GM19193 (cell line): ENCODE measurements at regions not wholly inside any gene's neighbourhood (a gene's known extent, or its start where the extent isn't known, plus 50 kb on each side); places are given as distances from the start of the nearest gene placed in this dataset.

Experiments
- POLR2A ChIP-seq: IDR thresholded peaks from 4 replicates; pipeline ENCODE4 v1.6.1; 2011; ENCODE audit not compliant: insufficient read depth, insufficient read length; ENCODE audit errors: extremely low read depth

DNA sequence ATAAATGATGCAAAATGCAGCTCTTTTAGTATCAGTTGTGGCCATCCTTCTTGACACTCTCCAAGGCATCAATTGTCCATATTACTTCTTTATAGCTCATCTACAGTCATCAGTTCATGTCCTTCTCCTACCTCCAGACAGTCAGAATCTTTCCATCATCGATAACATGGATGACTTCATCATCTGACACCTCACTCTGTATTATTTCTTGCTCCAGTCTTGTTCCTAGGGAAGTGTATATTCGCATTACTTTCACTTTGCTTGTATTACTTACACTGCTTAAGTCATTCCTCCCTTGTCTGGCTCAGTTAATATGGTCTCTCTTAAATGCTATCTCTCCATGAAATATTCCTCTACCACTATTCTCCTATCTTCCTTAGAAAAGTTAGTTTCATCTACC, 999.1 kb upstream of the SLC10A2 start:
- no peak for TF ChIP-seq POLR2A

DNA sequence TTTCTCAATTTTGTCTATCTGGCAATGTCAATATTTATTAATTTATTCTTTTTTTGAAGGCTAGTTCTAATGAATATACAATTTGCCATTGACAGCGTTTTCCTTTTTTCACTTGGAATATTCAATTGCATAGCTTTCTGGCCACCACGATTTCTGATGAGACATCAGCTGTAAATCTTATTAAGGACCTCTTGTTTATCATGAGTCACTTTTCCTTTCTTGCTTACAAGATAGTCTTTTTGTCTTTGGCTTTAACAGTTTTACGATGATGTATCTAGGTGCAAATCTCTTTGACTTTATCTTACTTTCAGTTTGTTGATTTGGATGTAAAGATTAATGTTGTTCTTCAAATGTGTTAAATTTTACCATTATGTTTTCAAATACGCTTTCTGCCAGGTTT, 991.6 kb upstream of the SLC10A2 start:
- TF ChIP-seq POLR2A: no peak

DNA sequence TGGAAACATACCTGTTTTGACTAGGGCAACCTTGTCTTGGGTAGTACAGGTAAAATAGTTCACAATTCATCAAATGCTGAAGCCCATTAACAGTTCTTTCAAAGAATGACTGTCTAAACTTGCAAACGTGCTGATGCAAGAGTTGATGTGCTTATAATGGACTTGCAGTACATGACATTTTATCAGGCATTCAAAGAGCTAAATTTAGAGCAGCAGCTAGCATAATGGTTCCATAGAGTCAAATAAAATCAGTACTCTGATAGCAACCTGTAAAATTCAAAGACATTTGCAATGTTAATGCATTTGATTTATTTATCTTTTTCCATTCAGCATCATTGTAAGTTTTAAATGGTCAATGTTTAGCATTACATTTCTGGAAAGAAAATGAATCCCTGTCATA, 979.7 kb upstream of the SLC10A2 start:
- TF ChIP-seq POLR2A: no peak

DNA sequence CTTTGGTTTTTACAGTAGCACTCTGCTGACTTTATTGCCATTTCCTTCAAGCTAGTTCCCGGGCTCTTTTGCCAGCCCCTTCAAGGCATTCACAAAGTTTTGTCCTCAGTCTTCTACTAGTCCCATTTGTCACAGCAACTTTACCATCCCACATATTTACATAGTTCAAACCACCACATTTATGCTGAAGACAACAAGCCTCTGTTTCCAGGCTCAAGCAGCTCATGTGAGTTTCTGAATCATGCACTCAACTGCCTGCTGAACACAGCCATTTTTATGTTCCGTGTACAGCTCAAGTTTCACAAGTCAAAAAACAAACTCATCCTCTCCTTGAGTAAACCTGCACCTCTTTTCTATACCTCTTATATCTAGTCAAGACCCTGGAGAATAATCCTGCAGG, 977.0 kb upstream of the SLC10A2 start:
- no peak for TF ChIP-seq POLR2A

DNA sequence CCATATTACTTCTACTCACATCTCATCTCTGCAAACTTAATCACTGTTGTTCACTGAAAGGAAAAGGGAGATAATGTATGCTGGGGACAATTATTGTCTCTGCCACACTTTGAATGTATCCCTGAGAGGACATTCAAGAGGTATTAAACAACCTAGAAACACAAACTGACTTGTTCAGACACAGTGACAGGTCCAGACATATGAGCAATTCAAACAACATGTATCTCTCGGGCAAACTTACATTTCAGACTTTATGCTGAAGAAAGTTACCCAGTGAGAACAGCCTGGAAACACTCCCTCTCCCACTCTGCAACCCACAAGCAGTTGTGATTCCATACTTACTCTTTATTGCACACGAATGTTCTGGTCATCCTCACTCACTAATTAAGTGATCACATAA, 968.7 kb upstream of the SLC10A2 start:
- no peak for TF ChIP-seq POLR2A

DNA sequence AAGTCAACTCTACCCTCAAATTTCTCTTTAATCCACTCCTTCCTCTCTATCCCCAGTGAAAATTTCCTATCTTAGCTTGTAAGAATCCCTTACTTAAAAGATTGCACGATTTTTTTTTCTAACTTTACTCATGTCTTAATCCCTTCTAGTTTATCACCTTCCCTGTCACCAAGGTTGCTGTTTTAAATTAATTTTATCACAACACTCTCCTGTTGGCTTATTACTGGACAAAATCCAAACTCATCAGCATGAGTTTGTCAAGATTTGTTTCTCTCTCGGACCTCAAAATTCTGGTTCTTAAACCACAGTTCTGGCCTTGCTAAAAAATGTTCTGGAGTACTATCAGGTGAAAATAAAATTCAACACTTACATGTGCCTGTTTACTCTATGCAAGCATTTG, 959.1 kb upstream of the SLC10A2 start:
- no peak for TF ChIP-seq POLR2A

DNA sequence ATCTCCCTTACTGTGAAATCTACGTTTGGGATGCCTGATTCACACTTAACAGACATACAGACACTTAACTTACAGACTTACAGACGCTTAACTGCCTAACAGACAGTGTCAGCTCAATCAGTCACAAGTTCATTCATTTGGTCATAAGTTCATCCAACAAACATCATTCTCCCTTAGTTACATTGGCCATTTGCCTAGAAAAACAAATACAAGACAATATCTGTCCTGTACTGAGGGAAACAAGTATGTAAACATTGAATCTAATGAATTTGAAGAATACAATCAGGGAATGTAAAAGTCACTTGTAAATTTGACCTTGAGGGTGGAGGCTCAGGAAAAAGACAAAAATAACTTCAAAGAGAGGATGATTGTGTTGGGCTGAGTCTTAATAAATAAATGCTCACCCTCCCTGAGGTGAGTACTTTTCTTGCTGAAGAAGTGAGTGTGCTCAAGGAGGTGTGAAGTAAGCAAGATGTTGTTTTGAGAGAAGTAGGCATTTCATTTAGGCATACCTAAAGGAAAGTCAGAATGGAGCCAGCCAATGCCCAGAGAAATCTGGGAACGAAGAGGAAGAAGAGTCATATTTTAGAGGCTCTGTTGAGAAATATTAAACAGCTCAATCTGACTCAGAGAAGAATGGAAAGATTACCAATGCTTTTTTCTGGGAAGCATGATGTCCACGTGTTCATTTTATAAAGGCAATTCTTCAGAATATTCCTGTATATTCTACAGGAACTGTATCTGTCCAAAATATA, 958.4 kb upstream of the SLC10A2 start:
- TF ChIP-seq POLR2A: no peak

DNA sequence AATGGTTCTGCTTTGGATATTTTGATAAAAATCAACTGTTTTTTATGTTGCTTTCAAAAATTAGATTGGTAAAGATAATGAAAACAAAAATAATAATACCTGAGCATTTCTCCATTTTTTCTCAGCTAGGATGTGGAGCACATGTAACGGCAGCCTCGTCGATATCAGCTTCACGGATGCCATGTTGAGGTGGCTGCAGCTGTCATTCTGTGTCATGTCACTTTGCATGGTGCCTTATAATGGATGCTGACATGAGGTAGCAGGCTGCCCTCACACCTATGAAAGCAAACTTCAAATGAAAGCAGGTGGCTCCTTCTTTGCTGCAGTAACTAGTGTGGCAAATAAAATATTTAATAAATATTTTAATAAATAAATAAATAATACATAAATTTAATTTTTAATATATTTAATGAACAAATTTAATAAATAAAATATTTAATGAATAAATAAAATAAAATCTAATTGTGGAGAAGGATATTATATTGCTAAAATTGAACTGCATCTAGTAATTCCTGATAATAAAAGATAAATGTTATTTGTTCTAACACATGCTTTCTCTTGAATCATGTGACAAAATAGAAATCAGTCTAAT, 955.7 kb upstream of the SLC10A2 start:
- no peak for TF ChIP-seq POLR2A

DNA sequence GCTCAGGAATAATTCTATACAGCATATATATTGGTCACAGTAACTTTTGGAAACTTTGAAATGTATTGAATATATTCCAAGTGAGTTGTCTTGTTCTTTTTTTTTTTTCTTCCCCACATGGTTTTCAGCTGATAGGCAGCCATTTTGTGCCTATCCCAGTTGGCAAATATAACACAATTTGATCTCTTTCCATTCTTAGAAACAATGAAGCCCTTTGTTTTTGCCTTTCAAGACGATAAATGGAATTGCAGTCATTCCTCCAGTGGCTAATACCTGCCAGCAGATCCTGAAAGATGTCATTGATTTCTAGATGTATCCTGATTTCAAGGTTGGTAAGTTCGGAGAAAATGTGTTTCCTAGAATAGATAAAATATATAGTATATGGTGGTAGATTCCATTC, 951.1 kb upstream of the SLC10A2 start:
- no peak for TF ChIP-seq POLR2A

DNA sequence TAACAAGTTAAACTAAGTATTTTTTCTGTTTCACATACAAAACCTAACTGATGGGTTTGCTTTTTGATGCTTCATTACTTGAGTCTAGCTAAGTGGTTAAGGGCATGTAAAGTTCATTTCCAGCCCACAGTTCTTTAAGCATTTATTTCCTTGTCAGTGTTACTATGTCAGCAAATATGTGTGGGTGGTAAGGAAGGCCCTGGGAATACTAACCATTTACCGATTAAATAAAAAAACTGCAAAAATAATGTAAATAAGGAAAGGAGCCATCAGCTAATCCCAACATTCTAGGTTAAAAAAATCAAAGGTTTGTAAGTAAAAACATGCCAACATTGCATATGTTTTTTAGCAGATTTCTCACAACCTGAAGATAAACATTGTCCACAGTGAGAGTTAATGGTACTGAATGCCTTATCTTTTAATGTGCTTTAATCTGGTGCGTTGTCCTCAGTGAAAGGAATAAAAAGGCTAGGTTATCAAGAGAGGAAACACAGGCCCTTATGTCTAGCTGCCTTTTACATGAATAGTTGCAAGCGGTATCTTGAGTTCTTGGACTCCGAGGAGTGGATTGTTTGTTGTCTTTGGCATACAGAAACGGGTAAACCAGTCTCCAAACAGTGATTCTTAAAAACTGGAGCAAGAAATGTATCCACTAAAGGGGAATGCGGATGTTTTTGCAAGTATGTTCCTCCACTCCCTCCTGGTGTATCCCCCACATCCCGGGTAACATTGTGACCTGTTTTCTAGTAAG, 949.6 kb upstream of the SLC10A2 start:
- no peak for TF ChIP-seq POLR2A

DNA sequence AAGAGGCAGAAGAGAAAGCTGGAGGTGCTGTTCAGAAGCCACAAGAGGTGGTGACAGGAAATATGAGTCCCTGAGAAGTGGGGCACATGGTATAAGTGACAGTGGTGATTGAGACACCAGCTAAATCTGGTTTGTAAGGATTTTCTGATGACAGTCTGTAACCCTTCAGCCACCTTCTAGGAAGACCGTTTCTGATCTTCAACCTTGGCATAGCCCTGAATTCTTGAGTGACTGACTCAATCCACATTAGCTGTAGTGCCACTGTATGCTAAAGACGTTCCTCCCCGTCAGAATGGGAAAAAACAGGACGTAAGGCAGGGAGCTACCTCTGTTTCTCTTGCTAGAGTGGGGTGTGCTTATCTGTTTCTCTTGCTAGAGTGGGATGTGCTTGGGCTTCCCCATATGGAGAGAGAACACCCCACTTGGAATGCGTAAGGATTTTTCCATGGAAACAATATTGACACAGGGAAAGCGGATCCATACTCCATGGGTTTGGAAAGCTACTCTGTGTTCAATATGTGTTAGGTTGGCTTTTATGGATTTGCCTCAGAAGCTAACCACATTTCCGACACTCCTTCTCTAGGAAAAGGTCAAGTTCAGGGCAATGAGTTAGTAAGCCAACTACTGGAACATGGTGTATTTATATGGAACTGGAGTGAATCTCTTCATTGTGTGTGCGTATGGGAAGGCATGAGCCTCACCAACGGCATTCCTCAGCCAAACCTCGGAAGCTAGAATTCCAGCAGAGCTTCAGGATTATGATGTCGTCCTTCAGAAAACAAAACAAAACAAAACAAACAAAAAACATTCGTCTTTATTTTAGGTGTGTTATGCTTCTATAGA, 948.8 kb upstream of the SLC10A2 start:
- TF ChIP-seq POLR2A: no peak

DNA sequence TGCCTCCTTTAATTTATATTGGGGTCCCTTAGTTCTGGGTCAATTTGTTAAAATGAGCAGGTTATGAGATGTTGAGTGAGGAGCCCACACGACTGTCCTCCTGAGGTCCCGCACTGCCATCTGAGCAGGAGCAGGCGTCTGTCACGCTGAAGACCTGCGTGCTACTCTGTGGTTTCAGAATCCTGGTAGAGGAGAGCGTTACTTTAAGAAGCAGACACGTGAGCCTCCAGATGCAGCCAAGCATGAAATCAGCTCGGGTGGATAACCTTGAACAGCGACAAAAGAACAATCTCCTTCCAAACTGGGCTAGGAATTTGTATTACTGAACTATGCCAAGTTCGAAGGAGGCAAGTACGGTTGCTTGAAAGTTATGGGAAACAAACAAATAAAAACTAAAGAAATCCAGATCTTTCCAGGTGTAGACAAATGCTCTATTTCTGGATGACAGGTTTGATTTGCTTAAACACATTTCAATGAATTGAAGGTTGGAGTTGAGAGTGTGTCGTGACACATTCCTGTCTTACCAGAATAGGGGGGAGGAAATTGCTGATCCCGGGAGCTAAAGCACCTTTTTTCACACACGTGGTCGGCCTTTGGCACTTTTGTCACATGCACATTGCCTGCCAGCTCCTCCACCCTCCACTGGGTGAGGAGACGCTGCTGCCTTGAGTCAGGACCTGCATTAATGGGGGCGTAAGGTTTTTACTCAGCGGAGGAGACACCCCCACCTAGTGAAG, 945.5 kb upstream of the SLC10A2 start:
- TF ChIP-seq POLR2A: no peak

DNA sequence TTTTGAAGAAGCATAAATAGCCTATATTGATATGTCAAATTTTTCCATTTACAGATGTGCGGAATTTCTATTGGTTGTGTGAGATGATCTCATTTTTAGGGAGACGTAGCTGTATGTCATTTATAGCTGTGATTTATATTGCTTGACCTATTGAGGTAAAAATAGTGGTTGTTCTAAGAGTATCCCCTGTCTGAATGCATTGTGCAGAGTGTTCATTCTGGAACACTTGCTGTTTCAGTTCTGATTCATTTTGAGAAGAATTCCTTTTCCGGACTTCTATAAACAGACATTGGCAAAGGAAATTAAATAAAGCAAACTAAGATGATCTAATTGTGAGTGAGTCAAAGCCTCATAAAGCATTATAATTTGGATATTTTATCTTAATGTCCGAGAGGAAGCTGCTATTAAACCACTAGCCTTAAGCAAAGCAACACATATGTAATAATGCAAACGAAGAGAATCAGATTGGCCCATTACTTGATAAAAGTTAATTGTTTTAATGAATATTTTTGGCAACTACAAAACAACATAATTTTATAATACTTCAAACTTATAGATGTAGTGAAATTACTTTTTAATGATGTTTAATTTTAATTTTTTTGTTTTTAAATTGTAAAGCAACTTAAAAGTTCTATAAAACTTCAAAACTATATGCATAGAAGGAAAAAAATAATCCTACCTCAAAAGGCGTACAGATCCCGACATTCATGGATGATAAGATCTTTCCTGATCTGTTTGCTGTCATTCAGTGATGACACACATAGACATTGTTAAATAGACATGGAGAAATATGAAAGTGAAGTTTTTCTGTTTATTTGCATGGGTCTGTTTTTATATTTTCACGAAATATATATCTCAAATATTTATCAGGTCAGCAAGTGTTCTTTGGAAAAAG, 942.6 kb upstream of the SLC10A2 start:
- no peak for TF ChIP-seq POLR2A
